Omental fat pad (tissue), 3 donors: ENCODE measurements at regions not wholly inside any gene's neighbourhood (a gene's known extent, or its start where the extent isn't known, plus 50 kb on each side); places are given as distances from the start of the nearest gene placed in this dataset.
"Not testable (repeated sequence)": the region's sequence is repeated elsewhere in the genome, so short reads cannot be mapped to it uniquely, and the experiment has no call there.

Experiments
- ATAC-seq: fragments of 150-250 bp; one replicate; pipeline ENCODE4 v1.9.1; 2016; ENCODE audit warnings: mild to moderate bottlenecking, moderate library complexity; ENCODE audit not compliant: low FRiP score
- DNase-seq: peaks from one replicate; pipeline ENCODE4 v3.0.0-alpha.2; 2019; ENCODE audit warnings: low spot score
- CTCF ChIP-seq, 3 donors: fragments of 450-650 bp; IDR thresholded peaks; one replicate each; pipeline ENCODE4 v1.5.1; 2016 to 2017; ENCODE audit warnings: antibody characterized with exemption in 3 of 3, mild to moderate bottlenecking in 3 of 3, moderate library complexity in 2 of 3

DNA sequence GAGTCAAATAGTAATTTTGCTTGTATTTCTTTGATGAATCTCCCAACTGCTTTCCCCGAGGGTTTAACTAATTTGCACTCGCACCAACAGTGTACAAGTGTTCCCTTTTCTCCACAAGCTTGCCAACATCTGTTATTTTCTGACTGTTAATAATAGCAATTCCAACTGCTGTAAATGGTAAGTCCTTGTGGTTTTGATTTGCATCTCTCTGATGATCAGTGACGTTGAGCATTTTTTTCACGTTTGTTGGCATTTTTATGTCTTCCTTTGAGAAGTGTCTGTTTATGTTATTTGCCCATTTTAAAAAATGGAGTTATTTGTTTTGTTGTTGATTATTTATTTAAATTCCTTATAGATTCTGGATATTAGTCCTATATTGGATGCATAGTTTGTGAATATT is 399.8 kb upstream of the MAN1A1 start:
- no peak for TF ChIP-seq CTCF (IDR thresholded peaks at IDR 0.05)
- no peak for ATAC-seq
- DNase-seq = no peak

DNA sequence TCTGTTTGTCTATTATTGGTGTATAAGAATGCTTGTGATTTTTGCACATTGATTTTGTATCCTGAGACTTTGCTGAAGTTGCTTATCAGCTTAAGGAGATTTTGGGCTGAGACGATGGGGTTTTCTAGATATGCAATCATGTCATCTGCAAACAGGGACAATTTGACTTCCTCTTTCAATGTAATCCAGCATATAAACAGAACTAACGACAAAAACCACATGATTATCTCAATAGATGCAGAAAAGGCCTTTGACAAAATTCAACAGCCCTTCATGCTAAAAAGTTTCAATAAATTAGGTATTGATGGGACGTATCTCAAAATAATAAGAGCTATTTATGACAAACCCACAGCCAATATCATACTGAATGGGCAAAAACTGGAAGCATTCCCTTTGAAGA is 399.0 kb upstream of the MAN1A1 start:
- ATAC-seq = not testable (repeated sequence)

GRCh38 chr6:119742188-119742803 is 392.7 kb upstream of the MAN1A1 start:
- ATAC-seq = no peak

More for the DNA sequence above, 399.0 kb upstream of the MAN1A1 start:
- DNase-seq = not testable (repeated sequence)

DNA sequence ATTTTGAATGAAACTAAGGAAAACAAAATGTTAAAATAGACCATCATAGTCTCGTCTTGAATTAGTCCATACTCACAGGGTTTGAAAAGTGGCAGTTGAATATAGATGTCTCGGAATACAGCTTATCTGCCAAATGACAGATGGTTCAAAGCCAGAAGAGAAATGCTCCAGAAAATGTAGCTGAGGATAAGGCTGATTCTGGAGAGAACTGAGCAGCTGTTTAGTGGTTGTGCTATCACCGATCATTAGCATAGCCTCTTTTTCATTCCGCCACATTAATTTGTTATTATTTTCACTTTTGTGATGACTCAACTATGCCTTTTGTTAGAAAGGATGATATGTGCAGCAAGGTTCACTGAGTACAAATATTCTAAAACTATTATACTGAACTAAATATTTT is 390.2 kb upstream of the MAN1A1 start:
- no peak for TF ChIP-seq CTCF (IDR thresholded peaks at IDR 0.05)
- DNase-seq (no peak), ATAC-seq (no peak)

More at GRCh38 chr6:119742188-119742803, 392.7 kb upstream of the MAN1A1 start:
- DNase-seq = peak; percentile 41
- no peak for TF ChIP-seq CTCF (IDR thresholded peaks at IDR 0.05)

- TF ChIP-seq CTCF (IDR thresholded peaks at IDR 0.05) = no peak
- DNase-seq (no peak), ATAC-seq (no peak)
These were observed 388.9 kb upstream of the MAN1A1 start for GRCh38 chr6:119738425-119738824.

DNA sequence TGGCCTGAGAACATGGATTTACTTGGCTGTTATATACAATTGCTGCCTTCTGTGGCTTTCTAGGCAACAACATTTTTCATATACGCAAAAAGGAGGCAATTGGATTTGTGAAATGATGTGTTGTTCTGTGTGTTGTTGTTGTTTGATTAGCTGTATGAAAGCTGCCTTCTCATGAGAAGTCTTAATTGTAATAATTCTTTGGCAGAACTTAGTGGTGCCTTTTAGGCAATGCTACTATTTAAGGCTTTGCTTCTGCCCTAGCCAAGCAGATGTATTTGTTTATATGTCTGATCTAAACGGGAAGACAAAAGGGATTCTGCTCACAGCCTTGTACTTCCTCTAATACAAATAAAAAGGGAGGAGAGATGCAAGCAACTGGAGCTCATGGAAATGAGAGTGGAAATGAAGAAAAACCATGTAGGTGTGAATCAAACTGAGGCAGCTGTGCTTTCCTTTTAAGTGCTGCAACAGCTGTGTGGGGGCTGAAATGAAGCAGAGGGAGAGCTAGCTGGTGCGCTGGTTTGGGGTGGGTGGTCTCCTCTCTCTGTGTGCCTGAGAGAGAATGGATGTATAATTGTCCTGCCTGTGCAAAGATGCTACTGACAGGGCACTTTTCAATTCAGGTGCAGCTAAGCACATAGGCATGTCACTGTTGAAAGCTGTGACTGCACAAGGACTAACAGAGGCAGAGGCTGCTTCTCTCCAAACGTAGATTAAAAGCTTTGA is 386.9 kb upstream of the MAN1A1 start:
- no peak for DNase-seq
- ATAC-seq = no peak
- TF ChIP-seq CTCF (IDR thresholded peaks at IDR 0.05) = no peak

DNA sequence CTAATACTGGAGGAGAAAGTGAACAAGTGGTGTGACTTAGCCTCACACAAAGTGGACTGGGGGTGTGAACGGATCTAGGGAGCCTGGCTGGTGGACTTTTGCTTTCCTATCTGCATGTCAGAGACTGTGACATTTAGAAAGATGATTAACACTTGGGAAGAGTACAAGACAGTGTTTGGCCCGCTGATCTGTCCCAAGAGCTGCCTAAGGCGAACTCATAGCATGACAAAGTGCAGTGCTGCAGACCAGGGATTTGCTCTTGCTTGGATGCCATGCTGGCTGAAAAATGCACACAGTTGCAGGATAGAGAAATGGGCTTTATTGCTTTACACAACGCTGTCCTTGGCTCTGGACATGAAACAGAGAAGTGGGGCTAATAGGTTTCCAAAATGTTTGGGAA is 386.0 kb upstream of the MAN1A1 start:
- no peak for TF ChIP-seq CTCF (IDR thresholded peaks at IDR 0.05)
- ATAC-seq = no peak
- no peak for DNase-seq
